HEK293 (cell line): ENCODE measurements at regions not wholly inside any gene's neighbourhood (a gene's known extent, or its start where the extent isn't known, plus 50 kb on each side); places are given as distances from the start of the nearest gene placed in this dataset.

Source experiments
- CTCF ChIA-PET: fragments of 350-600 bp; formaldehyde crosslinking; extraction: SDS; loops from one replicate; lab custom pipeline; 2021; ENCODE audit warnings: antibody characterized with exemption; lab: Yijun Ruan, JAX
- POLR2A ChIA-PET: fragments of 300-600 bp; formaldehyde crosslinking; extraction: SDS; loops from one replicate; lab custom pipeline; 2020; ENCODE audit warnings: antibody characterized with exemption, inconsistent platforms; lab: Yijun Ruan, JAX
- H3K27ac ChIP-seq: fragments of 200-500 bp; sonication (Bioruptor generic); 2 replicates; pipeline ENCODE4 v1.5.1; 2014; ENCODE audit warnings: low read depth, low read length, control low read depth, inconsistent platforms; ENCODE audit errors: extremely low read depth
- H3K36me3 ChIP-seq, 2 experiments: fragments of 200-500 bp in 1 of 2; sonication (Bioruptor generic) in 1 of 2; 1 replicate in 1 of 2; 2 replicates in 1 of 2; pipeline ENCODE4 v1.5.1; 2014 to 2017; ENCODE audit warnings: inconsistent platforms in 2 of 2, low read length in 2 of 2; ENCODE audit not compliant: control insufficient read depth in 2 of 2, insufficient read depth in 1 of 2
- H3K4me1 ChIP-seq: fragments of 200-500 bp; sonication (Bioruptor generic); 2 replicates; pipeline ENCODE4 v1.5.1; 2014; ENCODE audit warnings: mild to moderate bottlenecking, low read length, inconsistent platforms; ENCODE audit not compliant: control insufficient read depth, insufficient read depth
- H3K4me3 ChIP-seq: 2 replicates; pipeline ENCODE4 v1.5.1; 2011; ENCODE audit warnings: low read depth, mild to moderate bottlenecking, control low read depth, low read length, moderate library complexity
- H3K9me3 ChIP-seq: fragments of 200-500 bp; sonication (Bioruptor generic); 2 replicates; pipeline ENCODE4 v1.5.1; 2014; ENCODE audit warnings: low read depth, low read length, inconsistent platforms; ENCODE audit not compliant: control insufficient read depth, insufficient read depth
- BCL11A ChIP-seq: fragments of 450-650 bp; formaldehyde crosslinking; IDR thresholded peaks from 2 replicates; pipeline ENCODE4 v1.5.1; 2016; ENCODE audit warnings: low read depth, missing biosample characterization, missing genetic modification characterization
- GLI4 ChIP-seq: fragments of 450-650 bp; formaldehyde crosslinking; IDR thresholded peaks from 2 replicates; pipeline ENCODE4 v1.5.1; 2016; ENCODE audit warnings: missing biosample characterization, missing genetic modification characterization
- KLF10 ChIP-seq: fragments of 450-650 bp; IDR thresholded peaks from 2 replicates; pipeline ENCODE4 v1.5.1; 2018; ENCODE audit warnings: missing biosample characterization, mild to moderate bottlenecking, missing genetic modification characterization
- KLF8 ChIP-seq: fragments of 450-650 bp; formaldehyde crosslinking; IDR thresholded peaks from 2 replicates; pipeline ENCODE4 v1.5.1; 2016; ENCODE audit warnings: missing biosample characterization, missing genetic modification characterization
- MEIS1 ChIP-seq: sonication (generic); formaldehyde crosslinking; IDR thresholded peaks from 2 replicates; pipeline ENCODE4 v1.8.1; 2022; ENCODE audit warnings: missing genetic modification reagents, mild to moderate bottlenecking, borderline replicate concordance
- OVOL3 ChIP-seq: fragments of 450-650 bp; formaldehyde crosslinking; IDR thresholded peaks from 2 replicates; pipeline ENCODE4 v1.5.1; 2016; ENCODE audit warnings: missing biosample characterization, missing genetic modification characterization
- ZNF133 ChIP-seq: fragments of 450-650 bp; formaldehyde crosslinking; IDR thresholded peaks from 2 replicates; pipeline ENCODE4 v1.5.1; 2016; ENCODE audit warnings: missing biosample characterization, missing genetic modification characterization
- ZNF155 ChIP-seq: fragments of 450-650 bp; formaldehyde crosslinking; IDR thresholded peaks from 2 replicates; pipeline ENCODE4 v1.5.1; 2016; ENCODE audit warnings: missing biosample characterization, missing genetic modification characterization
- ZNF223 ChIP-seq: fragments of 450-650 bp; formaldehyde crosslinking; IDR thresholded peaks from 2 replicates; pipeline ENCODE4 v1.5.1; 2016; ENCODE audit warnings: missing biosample characterization, missing genetic modification characterization
- ZNF239 ChIP-seq: fragments of 450-650 bp; formaldehyde crosslinking; IDR thresholded peaks from 2 replicates; pipeline ENCODE4 v1.5.1; 2016; ENCODE audit warnings: missing biosample characterization, missing genetic modification characterization
- ZNF266 ChIP-seq: fragments of 450-650 bp; formaldehyde crosslinking; IDR thresholded peaks from 2 replicates; pipeline ENCODE4 v1.5.1; 2016; ENCODE audit warnings: missing biosample characterization, missing genetic modification characterization, low read depth
- ZNF350 ChIP-seq: fragments of 450-650 bp; formaldehyde crosslinking; IDR thresholded peaks from 2 replicates; pipeline ENCODE4 v1.5.0; 2017; ENCODE audit warnings: missing biosample characterization, mild to moderate bottlenecking, missing genetic modification characterization
- ZNF514 ChIP-seq: fragments of 450-650 bp; formaldehyde crosslinking; IDR thresholded peaks from 2 replicates; pipeline ENCODE4 v1.5.1; 2016; ENCODE audit warnings: missing biosample characterization, missing genetic modification characterization
- ZNF529 ChIP-seq: fragments of 450-650 bp; formaldehyde crosslinking; IDR thresholded peaks from 2 replicates; pipeline ENCODE4 v1.5.1; 2017; ENCODE audit warnings: missing genetic modification characterization, missing biosample characterization; ENCODE audit not compliant: insufficient replicate concordance
- ZNF629 ChIP-seq: fragments of 450-650 bp; formaldehyde crosslinking; IDR thresholded peaks from 2 replicates; pipeline ENCODE4 v1.5.1; 2017; ENCODE audit warnings: missing biosample characterization, missing genetic modification characterization
- ZNF660 ChIP-seq: fragments of 450-650 bp; IDR thresholded peaks from 2 replicates; pipeline ENCODE4 v1.5.1; 2018; ENCODE audit warnings: missing biosample characterization, mild to moderate bottlenecking, missing genetic modification characterization
- ZNF664 ChIP-seq: fragments of 450-650 bp; formaldehyde crosslinking; IDR thresholded peaks from 2 replicates; pipeline ENCODE4 v1.5.1; 2016; ENCODE audit warnings: missing biosample characterization, missing genetic modification characterization
- ZNF707 ChIP-seq: fragments of 450-650 bp; formaldehyde crosslinking; IDR thresholded peaks from 2 replicates; pipeline ENCODE4 v1.5.1; 2016; ENCODE audit warnings: missing biosample characterization, missing genetic modification characterization
- ZNF785 ChIP-seq: fragments of 450-650 bp; formaldehyde crosslinking; IDR thresholded peaks from 2 replicates; pipeline ENCODE4 v1.5.1; 2016; ENCODE audit warnings: missing biosample characterization, missing genetic modification characterization
- ZXDB ChIP-seq: fragments of 450-650 bp; formaldehyde crosslinking; IDR thresholded peaks from 2 replicates; pipeline ENCODE4 v1.5.1; 2016; ENCODE audit warnings: missing biosample characterization, missing genetic modification characterization
- TF ChIP-seq, protein P1 (sequence below): fragments of 450-650 bp; formaldehyde crosslinking; IDR thresholded peaks from 2 replicates; pipeline ENCODE4 v1.5.1; 2017; ENCODE audit warnings: missing biosample characterization, missing genetic modification characterization
- TF ChIP-seq, protein P2 (sequence below): fragments of 450-650 bp; formaldehyde crosslinking; IDR thresholded peaks from 2 replicates; pipeline ENCODE4 v1.5.1; 2016; ENCODE audit warnings: missing biosample characterization, missing genetic modification characterization
- TF ChIP-seq, protein P3 (sequence below): fragments of 450-650 bp; IDR thresholded peaks from 2 replicates; pipeline ENCODE4 v1.5.1; 2018; ENCODE audit warnings: missing biosample characterization, mild to moderate bottlenecking, missing genetic modification characterization
- TF ChIP-seq, protein P4 (sequence below): fragments of 450-650 bp; formaldehyde crosslinking; IDR thresholded peaks from 2 replicates; pipeline ENCODE4 v1.5.1; 2016; ENCODE audit warnings: missing biosample characterization, missing genetic modification characterization
- TF ChIP-seq, protein P5 (sequence below): fragments of 450-650 bp; formaldehyde crosslinking; IDR thresholded peaks from 2 replicates; pipeline ENCODE4 v1.5.1; 2017; ENCODE audit warnings: missing biosample characterization, missing genetic modification characterization

DNA sequence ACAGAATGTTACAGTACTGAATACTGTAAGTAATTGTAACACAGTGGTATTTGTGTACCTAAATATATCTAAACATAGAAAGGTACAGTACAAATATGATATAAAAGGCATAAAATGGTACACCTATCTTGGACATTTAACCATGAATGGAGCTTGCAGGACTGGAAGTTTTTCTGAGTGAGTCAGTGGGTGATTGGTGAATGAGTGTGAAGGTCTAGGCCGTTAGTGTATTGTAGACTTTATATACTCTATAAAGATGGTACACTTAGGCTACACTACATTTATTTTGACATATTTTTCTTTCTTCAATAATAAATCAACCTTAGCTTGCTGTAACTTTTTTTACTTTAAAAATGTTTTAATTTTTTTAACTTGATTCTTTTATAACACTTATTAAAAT lies 422.5 kb upstream of the FSTL5 start (continued):
- no peak for TF ChIP-seq ZNF155 (tag by site-specific recombination)

DNA sequence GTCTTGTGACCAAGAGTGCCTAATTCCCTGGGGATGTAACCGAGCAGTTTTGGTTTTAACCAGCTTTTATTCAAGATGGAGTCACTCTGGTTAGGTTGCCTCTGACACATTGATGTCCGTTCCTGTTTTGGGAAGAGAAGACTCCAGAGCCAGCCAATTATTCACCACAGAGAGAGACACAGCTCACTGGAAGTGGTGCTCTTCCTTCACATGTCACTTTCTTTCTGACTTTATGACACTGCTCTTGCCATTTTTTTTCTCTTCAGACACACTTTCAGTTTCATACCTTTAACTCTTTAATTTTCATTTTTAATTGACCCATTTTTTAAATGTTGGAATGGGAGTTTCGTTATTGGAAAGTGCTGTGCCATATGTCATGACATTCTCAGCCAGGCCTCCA lies 418.4 kb upstream of the FSTL5 start:
- Histone ChIP-seq H3K4me1 (no peaks in the 10 kb centered on the region), H3K27ac (no peak overlapping the region), H3K36me3 (no peaks in the 10 kb centered on the region), H3K9me3 (no peaks in the 10 kb centered on the region), H3K4me3 (no peak overlapping the region)
- ChIA-PET CTCF (no interaction called here), POLR2A (no interaction called here)
- TF ChIP-seq ZNF350 (tag by site-specific recombination) (no peak), ZNF239 (tag by site-specific recombination) (no peak), ZXDB (tag by site-specific recombination) (no peak), ZNF785 (tag by site-specific recombination) (no peak), OVOL3 (tag by site-specific recombination) (no peak), KLF8 (tag by site-specific recombination) (no peak), ZNF514 (tag by site-specific recombination) (no peak), ZNF664 (tag by site-specific recombination) (no peak), KLF10 (tag by site-specific recombination) (no peak), ZNF629 (tag by site-specific recombination) (no peak), ZNF266 (tag by site-specific recombination) (no peak)
- TF ChIP-seq, protein P1, sequence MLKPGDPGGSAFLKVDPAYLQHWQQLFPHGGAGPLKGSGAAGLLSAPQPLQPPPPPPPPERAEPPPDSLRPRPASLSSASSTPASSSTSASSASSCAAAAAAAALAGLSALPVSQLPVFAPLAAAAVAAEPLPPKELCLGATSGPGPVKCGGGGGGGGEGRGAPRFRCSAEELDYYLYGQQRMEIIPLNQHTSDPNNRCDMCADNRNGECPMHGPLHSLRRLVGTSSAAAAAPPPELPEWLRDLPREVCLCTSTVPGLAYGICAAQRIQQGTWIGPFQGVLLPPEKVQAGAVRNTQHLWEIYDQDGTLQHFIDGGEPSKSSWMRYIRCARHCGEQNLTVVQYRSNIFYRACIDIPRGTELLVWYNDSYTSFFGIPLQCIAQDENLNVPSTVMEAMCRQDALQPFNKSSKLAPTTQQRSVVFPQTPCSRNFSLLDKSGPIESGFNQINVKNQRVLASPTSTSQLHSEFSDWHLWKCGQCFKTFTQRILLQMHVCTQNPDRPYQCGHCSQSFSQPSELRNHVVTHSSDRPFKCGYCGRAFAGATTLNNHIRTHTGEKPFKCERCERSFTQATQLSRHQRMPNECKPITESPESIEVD (tag by site-specific recombination), result no peak
- TF ChIP-seq, protein P2, sequence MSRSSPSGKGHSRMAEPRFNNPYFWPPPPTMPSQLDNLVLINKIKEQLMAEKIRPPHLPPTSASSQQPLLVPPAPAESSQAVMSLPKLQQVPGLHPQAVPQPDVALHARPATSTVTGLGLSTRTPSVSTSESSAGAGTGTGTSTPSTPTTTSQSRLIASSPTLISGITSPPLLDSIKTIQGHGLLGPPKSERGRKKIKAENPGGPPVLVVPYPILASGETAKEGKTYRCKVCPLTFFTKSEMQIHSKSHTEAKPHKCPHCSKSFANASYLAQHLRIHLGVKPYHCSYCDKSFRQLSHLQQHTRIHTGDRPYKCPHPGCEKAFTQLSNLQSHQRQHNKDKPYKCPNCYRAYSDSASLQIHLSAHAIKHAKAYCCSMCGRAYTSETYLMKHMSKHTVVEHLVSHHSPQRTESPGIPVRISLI (tag by site-specific recombination), result no peak
- TF ChIP-seq, protein P3, sequence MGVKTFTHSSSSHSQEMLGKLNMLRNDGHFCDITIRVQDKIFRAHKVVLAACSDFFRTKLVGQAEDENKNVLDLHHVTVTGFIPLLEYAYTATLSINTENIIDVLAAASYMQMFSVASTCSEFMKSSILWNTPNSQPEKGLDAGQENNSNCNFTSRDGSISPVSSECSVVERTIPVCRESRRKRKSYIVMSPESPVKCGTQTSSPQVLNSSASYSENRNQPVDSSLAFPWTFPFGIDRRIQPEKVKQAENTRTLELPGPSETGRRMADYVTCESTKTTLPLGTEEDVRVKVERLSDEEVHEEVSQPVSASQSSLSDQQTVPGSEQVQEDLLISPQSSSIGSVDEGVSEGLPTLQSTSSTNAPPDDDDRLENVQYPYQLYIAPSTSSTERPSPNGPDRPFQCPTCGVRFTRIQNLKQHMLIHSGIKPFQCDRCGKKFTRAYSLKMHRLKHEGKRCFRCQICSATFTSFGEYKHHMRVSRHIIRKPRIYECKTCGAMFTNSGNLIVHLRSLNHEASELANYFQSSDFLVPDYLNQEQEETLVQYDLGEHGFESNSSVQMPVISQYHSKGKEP (tag by site-specific recombination), result no peak
- TF ChIP-seq, protein P4, sequence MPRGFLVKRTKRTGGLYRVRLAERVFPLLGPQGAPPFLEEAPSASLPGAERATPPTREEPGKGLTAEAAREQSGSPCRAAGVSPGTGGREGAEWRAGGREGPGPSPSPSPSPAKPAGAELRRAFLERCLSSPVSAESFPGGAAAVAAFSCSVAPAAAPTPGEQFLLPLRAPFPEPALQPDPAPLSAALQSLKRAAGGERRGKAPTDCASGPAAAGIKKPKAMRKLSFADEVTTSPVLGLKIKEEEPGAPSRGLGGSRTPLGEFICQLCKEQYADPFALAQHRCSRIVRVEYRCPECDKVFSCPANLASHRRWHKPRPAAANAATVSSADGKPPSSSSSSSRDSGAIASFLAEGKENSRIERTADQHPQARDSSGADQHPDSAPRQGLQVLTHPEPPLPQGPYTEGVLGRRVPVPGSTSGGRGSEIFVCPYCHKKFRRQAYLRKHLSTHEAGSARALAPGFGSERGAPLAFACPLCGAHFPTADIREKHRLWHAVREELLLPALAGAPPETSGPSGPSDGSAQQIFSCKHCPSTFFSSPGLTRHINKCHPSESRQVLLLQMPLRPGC (tag by site-specific recombination), result no peak

DNA sequence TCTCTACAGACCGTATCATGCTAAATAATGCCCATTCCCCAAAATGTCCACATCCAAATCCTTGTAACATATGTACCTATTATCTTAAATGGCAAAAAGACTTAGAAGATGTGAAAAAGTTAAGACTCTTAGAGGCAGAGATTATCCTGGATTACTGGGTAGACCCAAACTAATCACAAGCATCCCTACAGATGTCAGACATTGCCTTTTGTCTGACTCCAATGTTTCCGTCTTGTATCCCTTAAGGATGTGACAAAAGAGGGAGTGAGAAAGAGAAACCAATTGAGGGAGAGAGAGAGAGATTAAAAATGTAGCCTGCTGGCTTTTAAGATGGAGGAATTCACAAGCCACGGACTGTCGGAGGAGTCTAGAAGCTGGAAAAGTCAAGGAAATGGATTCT lies 401.9 kb upstream of the FSTL5 start:
- CTCF ChIA-PET, result no interaction called here

More for the DNA sequence above, 401.9 kb upstream of the FSTL5 start:
- POLR2A ChIA-PET, result no interaction called here
- no peak overlapping the region for H3K27ac ChIP-seq
- TF ChIP-seq ZNF529 (no peak), ZNF223 (tag by site-specific recombination) (no peak), MEIS1 (CRISPR knock-in tag) (no peak), GLI4 (no peak), ZNF707 (tag by site-specific recombination) (no peak), ZNF133 (tag by site-specific recombination) (no peak), BCL11A (tag by site-specific recombination) (no peak), ZNF660 (no peak)
- TF ChIP-seq, protein P5, sequence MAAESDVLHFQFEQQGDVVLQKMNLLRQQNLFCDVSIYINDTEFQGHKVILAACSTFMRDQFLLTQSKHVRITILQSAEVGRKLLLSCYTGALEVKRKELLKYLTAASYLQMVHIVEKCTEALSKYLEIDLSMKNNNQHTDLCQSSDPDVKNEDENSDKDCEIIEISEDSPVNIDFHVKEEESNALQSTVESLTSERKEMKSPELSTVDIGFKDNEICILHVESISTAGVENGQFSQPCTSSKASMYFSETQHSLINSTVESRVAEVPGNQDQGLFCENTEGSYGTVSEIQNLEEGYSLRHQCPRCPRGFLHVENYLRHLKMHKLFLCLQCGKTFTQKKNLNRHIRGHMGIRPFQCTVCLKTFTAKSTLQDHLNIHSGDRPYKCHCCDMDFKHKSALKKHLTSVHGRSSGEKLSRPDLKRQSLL (tag by site-specific recombination), result no peak
- no peak overlapping the region for H3K4me3 ChIP-seq
- no peaks in the 10 kb centered on the region for H3K9me3 ChIP-seq
- no peaks in the 10 kb centered on the region for H3K36me3 ChIP-seq
- H3K4me1 ChIP-seq, result no peaks in the 10 kb centered on the region
